ENCODE measurements at regions not wholly inside any gene's neighbourhood (a gene's known extent, or its start where the extent isn't known, plus 50 kb on each side); places are given as distances from the start of the nearest gene placed in this dataset.

DNA sequence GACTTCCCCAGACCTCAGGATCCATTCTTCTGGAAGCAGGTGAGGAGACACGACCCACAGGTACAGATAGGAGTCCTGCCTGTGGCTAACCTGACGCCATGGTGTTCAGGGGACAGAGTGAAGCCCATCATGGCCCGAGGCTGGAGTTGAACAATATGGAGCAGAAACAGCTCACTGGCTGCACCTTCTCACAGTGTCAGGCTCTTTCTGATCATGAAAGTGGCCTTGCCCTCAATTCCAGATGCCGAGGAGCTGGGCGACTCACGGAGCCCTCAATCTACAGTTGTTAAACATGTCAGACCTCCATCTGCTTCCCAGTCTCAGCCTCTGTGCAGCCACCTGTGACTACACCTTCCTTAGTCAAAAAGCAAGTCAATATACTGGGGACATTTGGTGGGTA, 110.8 kb upstream of the SMAD3 start:
- TF ChIP-seq BHLHE40 (IDR thresholded peaks at IDR 0.05; ENCODE audit: borderline replicate concordance) (no peak), TARDBP (IDR thresholded peaks at IDR 0.05) (no peak), ELF4 (IDR thresholded peaks at IDR 0.05) (no peak), FOXM1 (IDR thresholded peaks at IDR 0.05; ENCODE audit: borderline replicate concordance) (no peak), FOXK2 (IDR thresholded peaks at IDR 0.05) (no peak), ARNT (IDR thresholded peaks at IDR 0.05) (no peak), LEF1 (IDR thresholded peaks at IDR 0.05; ENCODE audit: borderline replicate concordance) (no peak), L3MBTL2 (conservative IDR thresholded peaks at IDR 0.05) (no peak), CTBP1 (IDR thresholded peaks at IDR 0.05; ENCODE audit: borderline replicate concordance) (no peak), SUZ12 (IDR thresholded peaks at IDR 0.05) (no peak), FOXA1 (IDR thresholded peaks at IDR 0.05) (no peak), SP1 (IDR thresholded peaks at IDR 0.05) (no peak)
- TF ChIP-seq, protein P1, sequence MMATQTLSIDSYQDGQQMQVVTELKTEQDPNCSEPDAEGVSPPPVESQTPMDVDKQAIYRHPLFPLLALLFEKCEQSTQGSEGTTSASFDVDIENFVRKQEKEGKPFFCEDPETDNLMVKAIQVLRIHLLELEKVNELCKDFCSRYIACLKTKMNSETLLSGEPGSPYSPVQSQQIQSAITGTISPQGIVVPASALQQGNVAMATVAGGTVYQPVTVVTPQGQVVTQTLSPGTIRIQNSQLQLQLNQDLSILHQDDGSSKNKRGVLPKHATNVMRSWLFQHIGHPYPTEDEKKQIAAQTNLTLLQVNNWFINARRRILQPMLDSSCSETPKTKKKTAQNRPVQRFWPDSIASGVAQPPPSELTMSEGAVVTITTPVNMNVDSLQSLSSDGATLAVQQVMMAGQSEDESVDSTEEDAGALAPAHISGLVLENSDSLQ (IDR thresholded peaks at IDR 0.05) = no peak
